HG02885 (cell line): ENCODE measurements at regions not wholly inside any gene's neighbourhood (a gene's known extent, or its start where the extent isn't known, plus 50 kb on each side); places are given as distances from the start of the nearest gene placed in this dataset.

Experiments used
- ATAC-seq: cut with Tn5 transposase; IDR thresholded peaks from one replicate; pipeline ENCODE4 v1.9.1; 2021; ENCODE audit warnings: mild to moderate bottlenecking; ENCODE audit not compliant: unreplicated experiment, poor library complexity

GRCh38 chr11:30741039-30741550 is 154.9 kb upstream of the MPPED2 start:
- ATAC-seq, result no peak

- ATAC-seq, result no peak
Measured at GRCh38 chr11:30740091-30740490, 153.9 kb upstream of the MPPED2 start.

GRCh38 chr11:30735946-30736345 is 149.8 kb upstream of the MPPED2 start:
- no peak for ATAC-seq

- no peak for ATAC-seq
Measured at GRCh38 chr11:30733748-30734147, 147.6 kb upstream of the MPPED2 start.

- no peak for ATAC-seq
Measured at GRCh38 chr11:30730011-30730410, 143.9 kb upstream of the MPPED2 start.

GRCh38 chr11:30729187-30729713 is 143.1 kb upstream of the MPPED2 start:
- no peak for ATAC-seq

- ATAC-seq, result no peak
Measured at GRCh38 chr11:30725645-30726195, 139.6 kb upstream of the MPPED2 start.

- ATAC-seq, result no peak
Measured at GRCh38 chr11:30724274-30724673, 138.1 kb upstream of the MPPED2 start.

- ATAC-seq, result no peak
Measured at GRCh38 chr11:30719371-30719770, 133.2 kb upstream of the MPPED2 start.

GRCh38 chr11:30717641-30718040 is 131.5 kb upstream of the MPPED2 start:
- no peak for ATAC-seq

GRCh38 chr11:30717009-30717408 is 130.9 kb upstream of the MPPED2 start:
- no peak for ATAC-seq

GRCh38 chr11:30712749-30713148 is 126.6 kb upstream of the MPPED2 start:
- no peak for ATAC-seq

- ATAC-seq, result no peak
Measured at GRCh38 chr11:30710221-30710620, 124.1 kb upstream of the MPPED2 start.

- ATAC-seq, result no peak
Measured at GRCh38 chr11:30707110-30707509, 121.0 kb upstream of the MPPED2 start.

GRCh38 chr11:30705913-30706675 is 119.9 kb upstream of the MPPED2 start:
- ATAC-seq, result no peak

- ATAC-seq, result no peak
Measured at GRCh38 chr11:30698425-30698824, 112.3 kb upstream of the MPPED2 start.

GRCh38 chr11:30697032-30697431 is 110.9 kb upstream of the MPPED2 start:
- ATAC-seq, result no peak

GRCh38 chr11:30684772-30685171 is 98.6 kb upstream of the MPPED2 start:
- no peak for ATAC-seq

GRCh38 chr11:30683176-30683575 is 97.0 kb upstream of the MPPED2 start:
- ATAC-seq, result no peak

GRCh38 chr11:30666817-30667216 is 80.7 kb upstream of the MPPED2 start:
- peak; percentile 59 for ATAC-seq

- no peak for ATAC-seq
Measured at GRCh38 chr11:30665067-30665466, 78.9 kb upstream of the MPPED2 start.

GRCh38 chr11:30653606-30654005 is 67.5 kb upstream of the MPPED2 start:
- no peak for ATAC-seq
